Right lobe of liver (tissue), 6 donors: ENCODE measurements at regions not wholly inside any gene's neighbourhood (a gene's known extent, or its start where the extent isn't known, plus 50 kb on each side); places are given as distances from the start of the nearest gene placed in this dataset.

Experiments used
- ATAC-seq, 4 donors: fragments of 200-7000 bp; cut with Tn5 transposase; one replicate each; pipeline ENCODE4 v1.9.1; 2020; ENCODE audit warnings: mild to moderate bottlenecking in 4 of 4, moderate library complexity in 4 of 4
- DNase-seq, 3 donors: peaks; one replicate each; pipeline ENCODE4 v3.0.0-alpha.2; 2020
- H3K27ac ChIP-seq, 3 donors: fragments of 200-600 bp; one replicate each; pipeline ENCODE4 v1.8.0; 2022
- H3K27me3 ChIP-seq, 2 donors: fragments of 200-600 bp; one replicate each; pipeline ENCODE4 v1.8.0; 2022
- H3K36me3 ChIP-seq, 4 donors: fragments of 200-600 bp; sonication (generic) in 1 of 4; one replicate each; pipeline versions ENCODE4 v1.5.1 to v1.8.0; 2017 to 2022; ENCODE audit warnings: control low read depth in 1 of 4
- H3K4me1 ChIP-seq, 4 donors: fragments of 200-600 bp; sonication (generic) in 1 of 4; one replicate each; pipeline versions ENCODE4 v1.5.1 to v1.8.0; 2017 to 2022; ENCODE audit warnings: control low read depth in 1 of 4
- H3K4me3 ChIP-seq, 3 donors: fragments of 200-600 bp; one replicate each; pipeline ENCODE4 v1.8.0; 2022
- H3K9me3 ChIP-seq, 4 donors: fragments of 200-600 bp; sonication (generic) in 1 of 4; one replicate each; pipeline versions ENCODE4 v1.5.1 to v1.8.0; 2017 to 2022; ENCODE audit warnings: control low read depth in 1 of 4
- CTCF ChIP-seq, 4 donors: fragments of 200-600 bp in 3 of 4; fragments of 450-650 bp in 1 of 4; IDR thresholded peaks; one replicate each; pipeline versions ENCODE4 v1.5.1 to v1.8.0; 2016 to 2022; ENCODE audit warnings: antibody characterized with exemption in 4 of 4, mild to moderate bottlenecking in 2 of 4
- POLR2A ChIP-seq: fragments of 450-650 bp; IDR thresholded peaks from one replicate; pipeline ENCODE4 v1.6.1; 2017; ENCODE audit warnings: antibody characterized with exemption, mild to moderate bottlenecking
- WGBS: methylation state at CpG from one replicate; pipeline ENCODE4 v1.1.6; 2018; ENCODE audit warnings: low coverage, low lambda C conversion rate; ENCODE audit not compliant: insufficient coverage; ENCODE audit errors: missing lambda C conversion rate; 5-methylcytosine and 5-hydroxymethylcytosine counted together
- intact Hi-C, 2 donors: fragments of 100-400 bp; cut with DNase I; formaldehyde crosslinking; loops; one replicate each; pipeline versions ENCODE4 v1.11.2 to v1.14.1; 2022
- donor health status: DM: no; HTN: yes; CAD: no.
- donor health status: DM: no; HTN: no; CAD: no.
- donor health status: DM: no; HTN: no; CAD: no.
- donor health status: DM: no; HTN: yes; CAD: no.
- donor health status: DM: no; HTN: yes; CAD: no.

GRCh38 chr5:174383210-174384167 lies 338.0 kb downstream of the NSG2 start:
- no peaks in the 10 kb centered on the region for H3K27me3 ChIP-seq
- ATAC-seq (no peak), DNase-seq (no peak)
- TF ChIP-seq POLR2A (no peak), CTCF (IDR thresholded peaks at IDR 0.05) (no peak)
- H3K9me3 ChIP-seq: no peaks in the 10 kb centered on the region
- H3K4me1 ChIP-seq: no peaks in the 10 kb centered on the region
- intact Hi-C loops: no loop called here
- 40% methylated on average over 3 of the region's 3 CpGs for WGBS
- no peak overlapping the region for H3K27ac ChIP-seq
- no peaks in the 10 kb centered on the region for H3K36me3 ChIP-seq
- no peak overlapping the region for H3K4me3 ChIP-seq

- intact Hi-C loops: no loop called here
- DNase-seq (no peak), ATAC-seq (no peak)
- H3K9me3 ChIP-seq: no peaks in the 10 kb centered on the region
- no peak overlapping the region for H3K27ac ChIP-seq
- H3K27me3 ChIP-seq: no peaks in the 10 kb centered on the region
- H3K36me3 ChIP-seq: no peaks in the 10 kb centered on the region
- TF ChIP-seq POLR2A: no peak
- TF ChIP-seq CTCF (IDR thresholded peaks at IDR 0.05): no peak
- no peaks in the 10 kb centered on the region for H3K4me1 ChIP-seq
- 60% methylated on average over 17 of the region's 17 CpGs for WGBS
- H3K4me3 ChIP-seq: no peak overlapping the region
These were observed 339.0 kb downstream of the NSG2 start for GRCh38 chr5:174384509-174384947.

GRCh38 chr5:174386306-174386705 lies 338.1 kb upstream of the MSX2 start:
- H3K27me3 ChIP-seq: no peaks in the 10 kb centered on the region
- intact Hi-C loops: no loop called here
- 57% methylated on average over 3 of the region's 3 CpGs for WGBS
- no peak for TF ChIP-seq POLR2A
- no peak for TF ChIP-seq CTCF (IDR thresholded peaks at IDR 0.05)
- no peaks in the 10 kb centered on the region for H3K4me1 ChIP-seq
- DNase-seq (no peak), ATAC-seq (no peak)
- no peaks in the 10 kb centered on the region for H3K9me3 ChIP-seq
- no peaks in the 10 kb centered on the region for H3K36me3 ChIP-seq
- no peak overlapping the region for H3K4me3 ChIP-seq
- H3K27ac ChIP-seq: no peak overlapping the region

GRCh38 chr5:174386846-174387245 lies 337.5 kb upstream of the MSX2 start:
- DNase-seq: no peak
- intact Hi-C loops: no loop called here
- no peaks in the 10 kb centered on the region for H3K36me3 ChIP-seq
- H3K4me1 ChIP-seq: no peaks in the 10 kb centered on the region
- no peak overlapping the region for H3K27ac ChIP-seq
- TF ChIP-seq CTCF (IDR thresholded peaks at IDR 0.05) (no peak), POLR2A (no peak)
- 21% methylated on average over 2 of the region's 2 CpGs for WGBS
- H3K9me3 ChIP-seq: no peaks in the 10 kb centered on the region
- H3K4me3 ChIP-seq: no peak overlapping the region
- H3K27me3 ChIP-seq: no peaks in the 10 kb centered on the region
- ATAC-seq: no peak
